Stromal cell of bone marrow (primary cell): ENCODE measurements at regions not wholly inside any gene's neighbourhood (a gene's known extent, or its start where the extent isn't known, plus 50 kb on each side); places are given as distances from the start of the nearest gene placed in this dataset.
"Not testable (repeated sequence)": the region's sequence is repeated elsewhere in the genome, so short reads cannot be mapped to it uniquely, and the experiment has no call there.

Experiments
- DNase-seq: peaks from one replicate; pipeline ENCODE4 v3.0.0-alpha.2; 2012; ENCODE audit warnings: low read depth

DNA sequence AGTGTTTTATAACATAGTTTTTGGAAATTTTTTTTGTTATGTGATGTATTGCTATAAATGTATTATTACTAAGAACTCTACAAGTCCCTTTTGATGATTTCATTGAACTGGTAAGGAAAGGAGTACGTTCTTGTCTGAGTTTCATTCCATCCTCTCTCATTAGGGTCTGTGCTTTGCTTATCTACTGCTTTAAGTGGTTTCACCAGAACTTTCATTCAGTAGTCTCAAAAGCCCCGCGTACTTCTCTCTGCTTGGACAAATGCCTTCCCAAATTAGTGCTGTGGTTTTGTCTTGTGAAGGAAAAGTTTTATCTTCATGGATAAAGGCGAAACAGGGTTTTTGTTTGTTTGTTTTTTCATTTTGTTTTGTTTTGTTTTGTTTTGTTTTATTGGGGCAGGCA, 469.8 kb upstream of the WWC1 start:
- no peak for DNase-seq

DNA sequence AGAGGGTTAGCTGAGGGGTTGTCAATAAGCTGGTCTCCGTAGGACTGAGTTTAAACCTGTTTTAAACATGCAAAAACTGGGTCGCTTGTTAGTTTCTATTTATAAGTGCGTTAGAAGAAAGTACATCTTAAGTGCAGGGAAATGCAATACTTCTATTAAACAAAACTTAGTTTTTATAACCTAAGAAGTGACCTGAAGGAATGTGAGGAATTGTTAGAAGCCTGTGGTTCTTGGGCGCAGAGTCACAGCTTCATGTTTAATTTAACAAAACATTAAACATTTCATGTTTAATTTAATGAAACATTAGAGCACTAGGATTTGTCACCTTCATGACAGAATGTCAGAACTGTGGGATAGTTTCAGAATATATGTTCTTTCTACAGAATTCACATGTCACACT, 469.2 kb upstream of the WWC1 start:
- DNase-seq = no peak

DNA sequence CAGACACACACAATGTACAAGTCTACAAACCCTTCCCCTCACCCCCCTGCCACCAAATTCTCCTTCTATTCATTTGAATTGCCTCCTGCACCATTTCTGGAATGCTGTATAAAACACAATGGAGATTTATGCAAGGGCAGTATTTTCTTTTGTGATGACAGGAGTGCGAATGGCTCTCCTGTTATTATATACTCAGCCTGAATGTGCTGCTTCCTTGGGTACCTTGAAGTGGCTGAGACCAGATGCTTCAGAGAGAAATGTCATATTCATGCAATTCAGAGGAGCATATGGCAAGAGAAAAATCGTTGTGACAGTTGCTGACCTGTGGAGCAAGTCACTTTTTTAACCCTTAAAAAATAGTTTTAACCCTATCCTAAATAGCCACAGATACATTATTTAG, 468.0 kb upstream of the WWC1 start:
- DNase-seq = no peak

DNA sequence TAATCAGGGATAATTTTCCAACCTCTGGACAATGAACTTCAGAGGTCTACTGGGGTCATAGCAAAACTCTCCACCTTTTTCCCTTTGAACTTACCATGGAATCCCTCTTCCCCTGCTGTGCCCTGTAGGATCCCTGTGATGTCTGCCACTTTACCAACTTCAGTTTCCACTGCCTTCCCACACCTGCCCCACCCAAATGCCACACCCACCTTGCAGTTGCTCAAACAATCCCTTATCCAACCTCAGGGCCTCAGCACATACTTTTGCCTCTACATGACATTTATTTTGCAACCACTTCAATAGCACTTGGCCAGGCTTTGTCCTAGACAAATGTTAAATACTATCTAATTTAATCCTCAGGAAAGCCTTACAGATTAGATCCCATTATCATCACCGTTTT, 463.7 kb upstream of the WWC1 start:
- DNase-seq = no peak

DNA sequence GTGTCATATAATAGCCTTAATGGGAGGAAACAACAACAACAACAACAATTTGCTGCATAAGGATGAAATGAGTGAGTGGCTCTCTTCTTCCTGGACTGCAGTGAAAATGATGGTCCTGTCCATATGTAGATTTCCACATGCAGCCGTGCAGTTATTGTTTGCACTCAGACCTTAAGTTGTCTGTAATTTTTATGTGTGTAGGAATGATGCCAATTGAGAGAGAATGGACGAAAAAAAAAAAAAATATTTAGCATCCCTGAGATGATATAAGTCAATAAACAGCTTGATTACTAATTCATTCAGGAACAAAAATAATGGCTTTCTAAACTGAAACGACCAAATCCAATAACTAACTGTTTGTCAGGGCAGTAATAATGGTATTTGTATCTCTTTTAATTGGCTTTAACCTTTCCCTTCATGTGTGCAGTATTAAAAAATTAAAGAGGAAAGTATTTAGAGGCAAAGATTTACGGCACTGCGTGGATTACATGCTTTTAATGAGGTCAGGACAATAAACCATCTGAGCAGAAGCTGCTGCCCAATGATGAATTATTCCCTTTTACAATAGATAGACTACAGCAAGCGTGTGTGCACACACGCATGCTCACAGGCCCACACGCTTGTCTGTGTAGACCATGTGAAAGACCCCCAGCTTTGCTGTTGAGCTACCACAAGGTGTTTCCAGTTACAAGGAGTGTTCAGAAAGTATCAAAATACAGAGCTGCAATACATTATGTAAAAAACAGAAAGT, 459.5 kb upstream of the WWC1 start:
- no peak for DNase-seq

- DNase-seq = no peak
Measured at GRCh38 chr5:167832609-167833008, 458.8 kb upstream of the WWC1 start.

DNA sequence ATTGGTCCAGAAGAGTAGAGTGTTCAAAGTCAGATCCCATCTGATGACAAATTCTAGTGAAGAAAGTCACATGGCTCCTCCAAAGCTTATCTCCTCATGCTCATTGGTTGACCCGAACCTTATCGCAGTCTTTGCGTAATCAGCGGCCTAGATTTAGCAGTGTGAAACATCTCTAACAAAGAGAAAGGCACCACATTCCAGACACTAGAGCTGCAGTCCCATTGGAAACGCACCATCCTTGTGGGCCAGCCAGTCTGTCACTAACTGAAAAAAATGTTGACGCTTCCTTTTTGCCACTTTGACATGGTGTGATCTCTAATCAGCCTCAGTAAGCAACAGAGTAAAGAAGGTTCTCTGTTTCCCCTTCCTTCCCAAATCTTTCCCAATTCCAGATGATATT, 458.0 kb upstream of the WWC1 start:
- DNase-seq = no peak

GRCh38 chr5:167835146-167835545, 456.3 kb upstream of the WWC1 start:
- DNase-seq = no peak

GRCh38 chr5:167837127-167837526, 454.3 kb upstream of the WWC1 start:
- DNase-seq = no peak

GRCh38 chr5:167839065-167839464, 452.4 kb upstream of the WWC1 start:
- DNase-seq = no peak

- DNase-seq = no peak
Measured at GRCh38 chr5:167840527-167841130, 450.8 kb upstream of the WWC1 start.

DNA sequence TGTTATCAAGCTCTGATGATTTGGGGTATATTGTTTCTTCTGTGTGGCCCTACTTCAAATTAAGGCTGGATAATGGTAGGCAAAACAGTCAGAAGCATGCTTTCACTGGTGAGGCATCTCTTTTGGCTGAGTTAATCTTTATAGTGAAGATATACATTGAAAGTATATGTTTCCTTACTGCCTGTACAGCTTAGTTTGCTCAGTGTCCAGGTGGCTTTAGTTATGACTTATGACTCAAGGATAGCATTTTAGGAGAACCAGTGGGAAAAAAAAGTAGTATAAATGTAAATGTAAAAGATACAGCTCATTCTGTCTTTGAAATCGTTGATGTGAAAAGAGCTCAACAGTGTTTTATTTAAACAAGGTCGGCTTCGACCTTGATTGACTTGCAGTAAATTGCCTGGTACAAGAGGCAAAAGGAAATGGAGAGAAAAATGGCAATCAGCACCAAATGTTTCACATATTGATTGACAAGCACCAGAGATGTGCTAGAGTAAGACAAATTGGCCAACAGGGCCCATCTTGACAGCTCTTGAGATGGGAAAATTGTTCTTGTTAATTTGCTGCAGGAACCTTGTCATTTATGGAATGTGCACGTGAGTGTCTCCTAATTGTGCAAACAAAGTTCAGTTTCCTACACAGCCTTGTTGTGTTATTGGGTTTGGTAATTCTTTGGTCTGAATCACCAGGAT, 447.4 kb upstream of the WWC1 start:
- DNase-seq = no peak

- no peak for DNase-seq
Measured at GRCh38 chr5:167845952-167846351, 445.5 kb upstream of the WWC1 start.

DNA sequence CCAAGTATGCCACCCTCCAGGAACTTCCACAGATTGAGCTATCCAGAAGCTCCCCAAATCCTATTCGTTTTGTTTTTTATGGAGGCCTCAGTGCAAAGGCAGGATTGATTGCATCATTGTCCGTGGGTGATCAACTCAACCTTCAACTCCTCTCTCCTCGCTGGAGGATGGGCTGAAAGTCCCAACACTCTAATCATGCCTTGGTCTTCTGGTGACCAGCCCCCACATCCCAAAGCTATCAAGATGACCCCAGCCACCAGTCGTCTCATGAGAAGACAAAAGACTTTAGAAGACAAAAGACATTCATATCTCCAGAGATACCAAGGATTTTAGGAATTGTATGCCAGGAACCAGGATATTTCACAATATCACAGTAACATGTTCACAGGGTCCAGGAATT, 441.6 kb upstream of the WWC1 start:
- DNase-seq = no peak

- no peak for DNase-seq
Measured at GRCh38 chr5:167850911-167851310, 440.5 kb upstream of the WWC1 start.

- no peak for DNase-seq
Measured at GRCh38 chr5:167851416-167851815, 440.0 kb upstream of the WWC1 start.

DNA sequence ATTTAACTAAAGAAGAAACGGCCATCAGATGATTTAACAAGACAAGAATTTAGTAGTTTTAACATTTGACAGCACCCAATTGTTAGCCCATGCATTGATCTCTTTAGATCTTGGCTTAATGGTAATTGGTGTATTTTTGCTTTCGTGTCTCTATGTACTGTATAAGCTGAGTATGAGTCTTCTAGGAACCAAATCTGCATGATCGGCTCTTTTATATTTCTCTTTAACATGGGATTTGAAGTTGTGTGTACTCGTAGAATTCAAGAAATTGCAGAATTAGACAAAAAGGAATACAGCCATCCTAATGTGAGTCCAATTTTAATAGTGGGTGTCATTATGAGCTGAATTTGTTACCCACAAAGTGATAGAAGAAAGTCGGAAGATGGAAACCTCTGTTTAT, 438.9 kb upstream of the WWC1 start:
- no peak for DNase-seq

- peak; percentile 39 for DNase-seq
Measured at GRCh38 chr5:167853421-167853820, 438.0 kb upstream of the WWC1 start.

GRCh38 chr5:167855818-167856217, 435.6 kb upstream of the WWC1 start:
- DNase-seq = no peak

DNA sequence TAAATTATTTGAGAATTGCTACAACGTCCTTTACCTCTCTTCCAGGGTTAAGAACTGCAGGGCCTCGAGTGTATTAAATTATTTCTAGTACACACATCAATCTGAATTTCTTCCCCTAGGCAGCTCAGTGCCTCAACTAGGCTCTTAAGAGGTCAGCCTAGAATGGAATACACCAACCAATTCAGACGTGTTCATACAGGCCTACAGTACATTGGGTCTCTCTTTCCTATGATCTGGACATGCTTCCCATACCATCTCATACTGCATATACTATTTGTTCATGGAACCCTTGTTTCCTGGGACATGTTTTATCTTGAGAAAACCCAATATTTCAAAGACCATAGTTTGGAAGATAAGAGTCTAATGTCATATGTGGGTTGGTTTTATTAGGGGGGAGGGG, 434.1 kb upstream of the WWC1 start:
- no peak for DNase-seq

DNA sequence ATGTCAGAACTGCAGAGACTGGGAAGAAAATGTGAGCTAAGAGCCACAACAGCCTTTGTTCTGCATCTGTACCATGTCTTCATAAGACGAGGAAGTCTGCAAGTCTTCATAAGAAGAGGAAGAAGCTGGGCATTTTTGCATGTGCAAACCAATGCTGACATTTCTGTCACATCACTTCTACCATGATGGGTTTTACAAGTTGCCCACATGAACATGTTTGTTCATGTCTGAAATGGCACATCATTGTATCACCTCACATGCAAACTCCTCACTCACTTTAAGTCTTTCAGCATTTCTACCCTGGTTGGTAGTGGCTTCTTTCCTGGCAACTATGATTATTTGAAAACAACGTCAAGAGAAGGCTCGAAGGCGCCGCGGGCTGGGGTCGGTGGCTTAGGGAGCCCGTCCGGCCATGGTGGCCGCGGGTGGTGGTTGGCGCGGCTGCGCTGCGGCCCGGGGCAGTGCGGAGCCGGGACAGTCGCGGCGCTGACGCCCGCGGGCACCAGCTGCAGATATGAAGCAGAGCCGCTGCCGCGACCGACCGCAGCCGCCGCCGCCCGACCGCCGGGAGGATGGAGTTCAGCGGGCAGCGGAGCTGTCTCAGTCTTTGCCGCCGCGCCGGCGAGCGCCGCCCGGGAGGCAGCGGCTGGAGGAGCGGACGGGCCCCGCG, 433.1 kb upstream of the WWC1 start:
- not testable (repeated sequence) for DNase-seq

DNA sequence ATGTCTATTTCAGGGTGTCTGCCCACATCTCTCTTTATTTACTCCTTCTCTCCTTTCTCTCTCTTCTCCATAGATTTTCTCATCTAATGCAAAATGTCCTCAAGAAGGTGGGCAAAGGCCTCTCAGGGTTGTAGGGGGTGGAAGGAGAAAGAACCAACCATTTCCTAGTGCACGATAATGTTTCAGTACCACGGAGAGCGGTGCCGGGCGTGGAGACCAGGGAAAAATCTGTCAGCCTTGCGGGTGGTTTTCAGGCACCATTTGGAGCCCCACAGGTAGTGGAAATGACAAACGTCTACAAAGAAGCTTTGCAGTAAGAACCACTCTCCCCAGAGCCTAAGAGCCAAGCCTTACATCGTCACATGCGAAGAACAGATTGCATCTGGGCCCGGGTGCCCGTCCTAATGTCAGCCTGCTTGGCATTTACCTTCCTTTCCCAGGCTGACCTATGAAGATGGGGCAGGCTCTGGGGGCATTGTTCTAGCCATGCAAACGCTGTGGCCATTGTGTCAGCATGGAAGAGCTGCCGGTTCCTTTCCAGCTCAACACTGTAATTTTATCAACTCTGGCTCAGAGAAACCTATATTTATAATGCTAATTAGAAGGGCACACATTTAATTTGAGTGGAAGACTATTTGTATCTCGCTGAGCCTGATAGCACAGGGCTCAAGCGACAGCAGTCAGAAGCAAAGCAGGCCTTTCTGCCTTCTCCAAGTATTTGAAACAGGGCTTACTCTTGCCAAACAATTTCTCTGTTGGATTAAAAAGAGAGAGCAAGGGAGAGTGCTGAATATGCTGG, 430.1 kb upstream of the WWC1 start:
- DNase-seq = no peak
